SKM-1 treated with dmso at 0.1 percent for 144 hours (cell line): ENCODE measurements at regions not wholly inside any gene's neighbourhood (a gene's known extent, or its start where the extent isn't known, plus 50 kb on each side); places are given as distances from the start of the nearest gene placed in this dataset.
"Not testable (repeated sequence)": the region's sequence is repeated elsewhere in the genome, so short reads cannot be mapped to it uniquely, and the experiment has no call there.

Source experiments
- DNase-seq: peaks from one replicate; lab custom pipeline; 2025; ENCODE audit not compliant: unreplicated experiment; lab: John Stamatoyannopoulos, UW

DNA sequence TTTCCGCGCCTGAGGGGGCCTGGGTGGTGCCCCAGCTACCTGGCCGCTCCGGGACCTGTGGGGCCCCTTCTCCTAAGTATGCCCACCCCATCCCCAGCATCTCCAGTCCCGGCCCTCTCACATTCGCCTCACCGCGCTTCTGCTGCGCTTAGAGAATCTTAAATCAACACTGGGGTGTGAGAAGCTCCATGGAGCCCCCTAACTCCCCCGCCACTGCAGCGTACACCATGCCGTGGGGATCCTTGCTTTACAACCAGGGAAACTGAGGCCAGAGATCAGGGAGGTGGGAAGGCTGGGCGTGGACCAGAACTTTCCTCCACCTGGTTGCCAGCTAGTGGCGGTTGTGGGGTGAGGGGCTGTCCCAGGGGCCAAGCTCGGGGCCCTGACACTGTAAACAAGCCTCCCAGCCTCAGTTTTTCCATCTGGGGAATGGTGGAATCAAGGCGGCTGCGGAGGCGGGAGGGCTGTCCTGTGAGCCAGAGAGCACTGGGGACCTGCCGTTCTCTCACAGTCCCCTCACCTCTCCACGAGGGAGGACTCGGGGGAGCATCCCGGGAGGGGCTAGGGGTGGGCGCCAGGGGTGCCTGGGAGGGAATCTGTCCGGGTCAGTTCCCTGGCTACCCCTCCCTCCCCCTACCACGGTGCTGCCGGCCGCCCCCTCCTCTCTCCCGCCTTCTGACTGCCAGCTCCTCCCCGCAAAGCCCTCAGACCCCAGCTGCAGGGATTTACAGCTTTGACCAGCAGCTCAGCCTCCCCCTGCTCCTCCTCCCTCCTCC, 161.2 kb downstream of the C9orf50 start:
- DNase-seq: no peak

DNA sequence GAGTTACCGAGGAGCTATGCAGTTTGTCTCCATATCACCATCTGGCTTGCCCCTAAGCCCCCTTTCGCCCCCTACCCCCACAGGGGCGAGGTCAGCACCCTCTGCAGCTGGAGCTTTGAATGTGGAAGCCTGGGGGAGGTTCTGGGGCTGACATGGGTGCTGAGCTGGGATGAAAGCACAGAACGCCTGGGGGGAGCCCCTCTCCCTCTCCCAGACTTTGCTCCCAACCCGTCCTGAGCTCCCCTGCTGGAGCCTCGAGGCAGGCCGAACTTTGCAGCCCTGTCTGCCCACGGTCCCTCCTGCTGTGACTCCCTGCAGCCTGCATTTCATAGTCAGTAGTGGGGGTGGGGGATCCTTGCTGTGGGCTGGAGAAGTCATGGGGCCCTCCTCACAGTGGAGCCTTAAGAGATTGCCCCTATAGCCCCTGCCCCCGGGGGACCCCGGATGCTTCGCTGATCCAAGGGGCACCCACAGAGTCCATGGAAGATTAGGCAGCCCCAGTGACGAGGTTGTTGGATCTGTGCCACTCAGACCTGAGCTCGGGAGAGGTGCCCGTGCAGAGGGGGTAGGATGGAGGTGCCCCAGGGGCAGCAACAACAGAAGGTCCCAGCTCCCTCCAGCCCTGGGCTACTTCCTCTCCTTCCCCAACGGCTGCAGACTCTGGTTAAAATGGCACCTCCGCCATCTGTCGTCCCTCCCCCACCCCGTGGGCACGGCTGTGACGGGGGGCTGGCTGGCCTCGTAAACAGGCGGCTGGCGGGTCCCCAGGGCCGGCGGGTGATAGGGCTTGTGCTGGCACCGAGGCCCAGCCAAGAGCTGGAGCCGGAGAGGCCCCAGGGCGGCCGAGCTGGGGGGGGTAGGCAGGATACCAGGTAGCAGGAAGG, 162.0 kb downstream of the C9orf50 start:
- peak; percentile 37 for DNase-seq

DNA sequence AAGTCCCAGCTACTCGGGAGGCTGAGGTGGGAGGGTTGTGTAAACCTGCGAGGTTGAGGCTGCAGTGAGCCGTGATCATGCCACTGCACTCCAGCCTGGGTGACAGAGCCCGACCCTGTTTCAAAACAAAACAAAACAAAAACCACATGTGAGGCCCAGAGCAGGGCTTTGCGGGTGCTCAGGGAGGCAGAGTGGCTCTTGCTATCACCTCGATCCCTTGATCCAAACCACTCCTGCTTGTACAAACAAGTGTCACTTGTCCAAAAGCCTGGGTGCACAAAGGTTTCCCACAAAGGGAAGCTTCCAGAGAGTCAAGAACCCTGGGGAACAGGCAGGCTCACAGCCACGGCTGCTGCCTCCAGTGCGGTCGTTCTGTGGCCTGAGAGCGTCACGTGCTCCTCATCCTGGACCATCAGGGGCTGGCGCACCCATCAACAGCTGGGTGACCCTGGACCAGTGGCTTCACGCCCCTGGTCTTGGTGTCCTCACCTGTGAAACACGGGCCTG, 162.7 kb downstream of the C9orf50 start:
- peak; percentile 68 for DNase-seq

DNA sequence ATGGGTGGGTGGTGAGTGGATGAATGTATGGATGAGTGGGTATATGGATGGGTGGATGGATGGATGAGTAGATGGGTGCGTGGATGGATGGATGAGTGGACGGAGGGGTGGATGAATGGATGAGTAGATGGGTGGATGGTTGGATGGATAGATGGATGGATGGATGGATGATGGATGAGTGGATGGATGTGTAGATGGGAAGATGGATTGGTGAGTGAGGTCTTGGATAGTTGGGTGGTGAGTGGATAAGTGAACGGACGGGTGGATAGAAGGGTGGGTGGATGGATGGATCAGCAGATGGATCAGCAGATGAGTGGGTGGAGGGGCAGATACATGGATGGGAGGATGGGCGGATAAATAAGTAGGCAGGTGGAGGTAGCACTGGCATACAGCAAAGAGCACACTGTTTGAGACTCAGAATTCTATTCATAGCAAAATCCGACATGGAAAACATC, 163.5 kb downstream of the C9orf50 start:
- DNase-seq: no peak

DNA sequence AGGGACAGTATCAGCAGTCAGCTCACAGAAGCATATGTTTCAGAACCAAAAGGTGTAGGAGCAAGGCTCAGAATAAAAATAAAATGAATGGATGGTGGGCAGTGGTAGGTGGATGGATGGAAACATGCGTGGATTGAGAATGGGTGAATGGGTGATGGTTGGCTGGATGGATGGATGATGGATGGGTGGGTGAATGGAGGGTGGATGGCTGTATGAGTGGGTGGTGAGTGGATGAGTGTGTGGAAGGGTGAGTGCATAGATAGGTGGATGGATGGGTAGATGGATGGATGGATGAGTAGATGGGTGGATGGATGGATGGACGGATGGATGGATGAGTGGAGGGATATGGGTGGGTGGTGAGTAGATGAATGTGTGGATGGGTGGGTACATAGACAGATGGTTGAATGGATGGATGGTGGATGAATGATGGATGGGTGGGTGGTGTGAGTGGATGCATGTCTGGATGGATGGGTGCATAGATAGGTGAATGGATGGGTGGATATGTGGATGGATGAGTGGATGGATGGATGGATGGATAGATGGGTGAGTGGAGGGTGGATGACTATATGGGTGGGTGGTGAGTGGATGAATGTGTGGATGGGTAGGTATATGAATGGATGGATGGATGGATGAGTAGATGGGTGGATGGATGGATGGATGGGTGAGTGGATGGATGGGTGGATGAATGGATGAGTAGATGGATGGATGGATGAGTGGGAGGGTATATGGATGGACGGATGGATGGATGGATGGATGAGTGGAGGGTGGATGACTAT, 164.2 kb downstream of the C9orf50 start:
- no peak for DNase-seq

DNA sequence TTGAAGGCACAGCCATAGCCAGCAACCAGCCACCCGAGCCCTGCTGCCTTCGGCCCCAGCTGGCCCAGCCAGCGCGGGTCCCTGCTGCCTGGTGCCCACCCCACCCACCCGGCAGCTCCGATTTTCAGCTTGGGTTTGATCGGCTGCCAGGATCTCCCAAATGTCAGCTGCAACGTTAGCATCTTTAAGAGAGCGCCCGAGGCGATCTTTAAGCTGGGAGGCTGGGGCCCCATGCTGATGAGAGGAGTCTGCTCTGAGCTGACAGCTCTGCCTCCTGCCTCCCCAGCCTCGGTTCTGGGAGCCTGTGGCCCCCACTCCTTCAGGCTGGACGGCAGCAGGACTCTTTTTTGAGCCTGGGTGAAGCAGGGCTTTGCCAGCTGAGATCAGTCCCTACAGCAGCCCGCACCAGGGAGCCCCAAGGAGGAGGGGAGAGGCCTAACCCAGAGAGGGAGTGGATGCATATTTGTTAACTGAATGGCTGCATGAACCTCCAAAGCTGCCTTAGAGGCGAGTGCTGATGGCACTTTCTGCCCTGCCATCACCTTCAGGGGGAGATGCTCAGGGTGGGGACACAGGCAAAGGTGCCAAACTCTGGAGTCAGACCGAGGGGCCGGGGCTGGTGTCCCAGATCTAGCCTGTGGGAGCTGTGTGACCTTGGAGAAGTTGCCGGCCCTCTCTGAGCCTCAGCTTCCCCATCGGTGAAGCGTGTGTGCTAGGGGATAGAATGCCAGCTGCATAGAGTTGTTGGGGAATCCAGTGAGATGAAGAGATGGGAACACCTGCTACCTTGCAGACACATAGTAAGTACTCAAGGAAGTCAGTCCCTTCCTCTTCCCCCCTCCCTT, 165.5 kb downstream of the C9orf50 start:
- no peak for DNase-seq

DNA sequence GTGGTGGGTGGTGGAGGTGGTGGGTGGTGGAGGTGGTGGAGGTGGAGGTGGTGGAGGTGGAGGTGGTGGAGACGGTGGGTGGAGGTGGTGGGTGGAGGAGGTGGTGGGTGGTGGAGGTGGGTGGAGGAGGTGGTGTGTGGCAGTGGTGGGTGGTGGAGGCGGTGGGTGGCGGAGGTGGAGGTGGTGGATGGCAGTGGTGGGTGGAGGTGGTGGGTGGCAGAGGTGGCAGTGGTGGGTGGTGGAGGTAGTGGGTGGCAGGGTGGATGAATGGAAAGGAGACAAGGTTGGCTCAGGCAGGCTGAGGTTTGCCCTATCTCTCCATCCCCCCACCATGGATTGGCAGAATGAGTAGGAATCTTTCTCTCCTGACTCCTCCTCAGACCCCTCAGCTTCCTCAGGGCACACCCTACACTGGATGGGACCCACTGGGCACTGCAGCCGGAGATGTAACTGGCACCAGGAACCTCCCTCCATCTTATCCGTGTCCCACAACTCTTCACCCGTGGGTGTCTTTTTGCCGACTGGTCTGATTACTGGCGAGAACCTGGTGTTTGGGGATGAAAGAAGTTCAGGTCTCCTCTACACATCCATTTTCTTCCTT, 166.3 kb downstream of the C9orf50 start:
- DNase-seq: no peak

DNA sequence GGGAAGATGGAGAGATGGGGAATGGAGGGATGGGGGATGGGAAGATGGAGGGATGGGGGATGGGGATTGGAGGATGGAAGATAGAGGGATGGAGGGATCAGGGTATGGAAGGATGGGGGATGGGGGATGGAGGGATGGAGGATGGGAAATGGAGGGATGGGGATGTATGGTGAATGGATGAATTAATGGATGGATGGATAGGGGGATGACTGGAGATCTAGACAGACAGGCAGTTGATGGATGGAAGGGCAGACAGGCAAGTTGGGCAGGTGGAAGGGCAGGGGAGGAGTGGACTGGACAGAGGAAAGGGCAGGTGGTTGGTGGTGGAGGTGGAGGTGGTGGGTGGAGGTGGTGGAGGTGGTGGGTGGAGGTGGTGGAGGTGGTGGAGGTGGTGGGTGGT, 167.2 kb downstream of the C9orf50 start:
- no peak for DNase-seq

DNA sequence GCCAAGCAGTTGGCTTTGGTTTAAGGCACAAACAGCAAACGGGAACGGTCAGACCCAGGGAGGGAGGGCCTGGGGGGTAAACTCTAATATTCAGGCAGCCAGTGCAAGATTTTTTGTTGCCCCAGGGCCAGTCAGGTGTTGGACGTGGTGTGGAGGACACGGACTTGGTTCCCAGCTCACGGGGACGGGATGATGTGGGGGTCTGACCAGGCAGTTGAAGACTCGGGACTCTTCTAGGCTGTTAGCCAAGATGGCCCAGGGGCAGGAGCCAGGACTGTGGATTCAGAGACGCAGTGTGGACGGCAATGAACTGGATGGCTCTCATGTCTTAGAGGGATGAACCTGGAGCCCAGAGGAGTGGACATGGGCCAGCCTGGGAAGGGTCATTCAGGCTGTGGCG, 169.2 kb downstream of the C9orf50 start:
- no peak for DNase-seq

DNA sequence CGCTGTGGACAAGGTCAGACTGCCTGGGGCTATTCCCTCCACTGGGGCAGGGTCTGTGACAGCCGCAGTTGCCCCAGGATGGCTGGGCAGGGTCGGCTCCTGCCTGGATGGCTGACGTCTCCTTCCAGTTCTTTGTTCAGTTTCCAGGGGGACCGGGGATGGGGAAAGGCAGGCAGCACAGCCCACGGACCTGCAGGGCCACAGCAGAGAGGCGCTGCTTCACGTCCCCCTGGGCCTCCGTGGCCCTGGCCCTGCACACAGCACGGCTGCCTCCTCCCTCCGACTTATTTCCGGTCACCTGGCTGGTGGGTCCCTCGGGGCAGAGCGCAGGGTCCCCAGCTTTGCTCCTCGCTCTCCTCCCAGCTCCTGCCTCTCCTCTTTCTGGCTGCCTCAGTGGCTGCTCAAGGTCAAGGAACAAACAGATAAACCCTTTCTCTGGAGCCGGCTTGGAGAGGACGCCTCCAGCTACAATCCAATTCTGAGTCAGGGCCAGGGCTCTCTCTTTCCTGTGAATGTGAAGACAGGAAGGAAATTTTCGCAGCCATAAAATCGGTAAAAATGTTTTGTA, 169.7 kb downstream of the C9orf50 start:
- no peak for DNase-seq

DNA sequence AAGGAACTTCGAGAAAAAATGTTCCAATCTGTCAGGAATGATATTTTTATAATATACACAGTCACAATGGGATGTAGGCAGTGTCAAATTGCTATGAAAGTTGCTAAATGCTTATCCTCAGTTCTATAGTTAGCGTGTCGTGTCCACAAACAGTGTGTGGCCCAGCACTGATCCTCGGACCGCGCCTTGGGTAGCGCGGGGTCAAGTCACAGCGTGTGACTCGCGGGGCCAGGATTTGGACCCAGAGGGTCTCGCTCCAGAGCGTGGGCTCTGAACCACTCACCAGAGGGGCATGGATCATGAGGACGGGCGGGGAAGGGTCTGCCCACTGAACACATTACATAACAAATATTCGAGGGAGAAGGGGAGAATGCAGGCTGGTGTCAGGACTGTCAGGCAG, 171.8 kb downstream of the C9orf50 start:
- DNase-seq: no peak

DNA sequence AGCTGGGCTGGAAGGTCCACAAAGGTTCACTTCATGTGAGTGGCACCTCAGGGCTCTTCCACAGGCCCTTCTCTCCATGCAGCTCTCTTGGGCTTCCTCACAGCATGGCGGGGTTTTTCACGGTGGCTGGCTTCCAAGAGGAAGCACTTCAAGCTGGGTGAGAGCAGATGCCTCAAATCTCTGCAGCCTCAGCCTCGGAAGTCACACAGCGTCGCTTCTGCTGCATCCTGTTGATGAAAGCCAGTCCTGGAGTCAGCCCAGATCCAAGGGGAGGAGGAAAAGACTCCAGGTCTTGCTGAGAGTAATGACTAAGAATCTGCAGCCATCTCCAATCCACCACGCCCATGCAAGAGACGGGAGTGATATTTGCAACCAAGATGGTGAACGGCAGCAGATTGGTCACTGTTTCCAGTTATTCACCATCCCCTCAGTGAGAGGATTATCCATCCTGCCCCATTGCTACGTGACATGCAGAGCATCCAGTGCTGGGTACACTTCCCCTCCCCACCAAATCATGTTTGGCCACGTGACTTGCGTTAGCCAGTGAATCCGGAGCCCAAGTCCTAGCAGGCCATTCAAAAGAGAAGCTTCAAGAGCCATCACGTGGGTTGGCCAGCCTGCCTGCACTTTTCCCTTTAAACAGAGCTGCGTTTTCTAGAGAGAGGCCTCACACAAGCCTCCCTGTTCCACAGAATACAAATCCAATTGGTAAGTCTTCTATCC, 173.9 kb downstream of the C9orf50 start:
- DNase-seq: no peak

DNA sequence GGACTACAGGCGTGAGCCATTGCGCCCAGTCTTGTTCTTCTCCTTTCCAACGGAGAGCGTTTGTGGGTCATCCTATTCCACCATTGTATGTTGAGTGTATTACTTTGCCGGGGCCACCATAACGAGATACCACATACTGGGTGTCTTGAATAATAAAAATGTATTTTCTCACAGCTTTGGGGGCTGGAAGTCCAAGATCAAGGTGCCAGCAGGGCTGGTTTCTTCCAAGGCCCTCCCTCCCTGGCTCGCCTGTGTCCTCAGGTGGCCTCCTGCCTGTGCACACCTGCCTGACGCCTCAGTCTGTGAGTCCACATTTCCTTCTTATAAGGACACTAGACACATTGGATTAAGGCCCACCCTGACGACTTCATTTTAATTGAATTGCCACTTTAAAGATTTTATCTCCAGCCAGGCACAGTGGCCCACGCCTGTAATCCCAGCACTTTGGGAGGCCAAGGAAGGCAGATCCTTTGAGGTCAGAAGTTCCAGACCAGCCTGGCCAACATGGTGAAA, 175.1 kb downstream of the C9orf50 start:
- no peak for DNase-seq

DNA sequence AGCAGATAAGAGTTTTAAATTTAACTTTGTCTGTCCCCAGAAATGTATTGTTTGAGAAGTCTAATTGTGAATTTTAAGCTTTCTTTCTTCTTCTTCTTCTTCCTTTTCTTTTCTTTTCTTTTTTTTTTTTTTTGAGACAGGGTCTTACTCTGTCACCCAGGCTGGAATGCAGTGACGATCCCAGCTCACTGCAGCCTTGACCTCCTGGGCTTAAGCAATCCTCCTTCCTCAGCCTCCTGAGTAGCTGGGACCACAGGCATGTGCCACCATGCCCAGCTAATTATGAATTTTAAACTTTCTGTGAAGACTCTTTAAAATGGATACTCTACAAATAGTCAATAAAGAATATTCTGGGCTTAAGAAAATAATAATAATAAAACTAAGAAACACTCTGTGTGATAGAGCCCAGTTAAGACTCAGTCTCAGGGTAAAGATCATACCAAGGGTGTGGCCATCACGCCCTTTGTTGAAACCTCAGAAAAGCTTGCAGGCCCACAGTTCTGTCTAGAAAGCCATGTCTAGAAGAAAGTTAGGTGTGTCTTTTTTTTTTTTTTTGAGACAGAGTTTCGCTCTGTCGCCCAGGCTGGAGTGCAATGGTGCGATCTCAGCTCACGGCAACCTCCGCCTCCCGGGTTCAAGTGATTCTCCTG, 177.3 kb downstream of the C9orf50 start:
- not testable (repeated sequence) for DNase-seq

DNA sequence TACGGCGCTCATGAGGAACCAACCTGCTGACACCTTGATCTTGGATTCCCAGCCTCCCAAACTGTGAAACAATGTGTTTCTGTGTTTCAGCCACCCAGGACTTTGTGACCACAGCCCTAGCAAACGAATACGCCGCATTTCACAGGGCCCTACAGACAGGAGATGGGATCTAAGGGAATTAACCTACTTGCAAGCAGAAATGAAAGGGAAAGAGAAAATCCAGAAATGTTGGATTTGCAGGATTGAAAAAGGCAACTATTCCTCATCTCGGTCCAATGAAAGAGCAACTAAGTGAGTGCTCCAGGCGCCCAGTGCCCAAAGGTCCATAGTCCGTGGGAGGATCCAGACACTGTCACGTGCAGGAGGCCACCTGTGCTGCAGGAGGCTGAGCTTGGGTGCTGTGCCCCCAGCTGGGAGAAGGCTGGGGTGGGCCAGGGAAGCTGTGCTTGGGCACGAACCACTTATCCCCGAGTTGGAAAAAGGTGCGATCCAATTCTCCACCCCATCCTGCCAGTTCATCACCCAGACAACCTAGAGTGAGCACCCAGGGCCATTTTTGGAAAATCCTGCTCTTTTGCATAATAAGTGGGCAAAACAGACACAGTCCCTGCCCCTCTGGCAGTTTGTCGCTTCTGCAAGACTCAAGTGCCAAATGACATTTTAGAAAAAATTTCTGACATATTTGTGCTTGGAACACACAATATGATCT, 177.9 kb downstream of the C9orf50 start:
- DNase-seq: no peak

DNA sequence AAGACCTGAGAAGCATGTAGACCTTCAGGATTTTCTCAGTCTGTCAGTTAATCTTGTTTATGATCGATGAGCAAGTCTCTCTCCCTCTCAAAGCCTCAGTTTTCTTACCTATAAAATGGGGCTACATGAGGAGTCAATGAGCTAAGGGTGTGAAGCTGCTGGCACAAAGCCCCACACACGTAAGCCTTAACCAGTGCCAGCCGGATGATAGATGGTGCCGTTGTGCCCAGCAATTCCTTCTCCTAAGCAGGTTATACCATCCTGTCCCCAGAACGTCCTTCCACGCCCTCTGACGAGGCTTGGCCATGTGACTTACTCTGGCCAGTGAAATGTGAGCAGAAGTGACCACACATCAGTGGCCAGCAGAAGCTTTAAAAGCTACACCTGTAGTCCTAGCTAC, 179.0 kb downstream of the C9orf50 start:
- no peak for DNase-seq

DNA sequence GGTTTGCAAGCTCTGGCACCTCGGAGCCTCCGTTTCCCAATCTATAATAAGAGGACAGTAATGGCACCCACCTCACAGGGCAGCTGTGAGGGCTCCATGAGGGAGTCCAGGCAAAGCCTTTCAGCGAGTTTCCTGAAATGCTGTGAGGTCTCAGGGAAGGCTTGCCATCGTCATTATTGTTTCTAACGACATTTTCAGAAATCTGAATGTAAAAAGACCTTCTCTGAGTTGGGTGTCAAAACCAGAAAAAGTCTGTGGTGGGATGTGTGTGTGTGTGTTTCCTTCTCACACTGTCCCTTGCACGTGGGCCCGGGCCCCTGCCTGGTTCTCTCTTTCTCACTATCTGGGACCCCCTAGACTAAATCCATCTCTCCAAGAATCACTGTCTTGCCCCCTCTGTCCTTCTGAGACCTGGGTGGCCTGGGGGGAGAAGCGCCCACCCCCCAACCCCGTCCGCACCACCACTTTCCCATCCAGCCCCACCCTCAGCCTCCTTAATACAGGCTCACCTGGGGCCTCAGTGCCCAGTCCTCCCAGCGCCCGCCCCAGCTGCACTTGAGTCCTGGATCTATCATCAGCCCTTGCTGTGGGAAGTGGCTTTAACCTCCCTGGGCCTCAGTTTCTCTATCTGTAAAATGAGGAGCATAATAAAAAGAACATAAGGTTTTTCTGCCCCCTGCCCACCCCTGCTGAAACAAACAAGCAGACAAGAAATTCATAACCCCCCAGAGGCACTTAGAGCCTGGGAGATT, 180.3 kb downstream of the C9orf50 start:
- DNase-seq: no peak
